Neural progenitor cell (in vitro differentiated cells): ENCODE measurements at regions not wholly inside any gene's neighbourhood (a gene's known extent, or its start where the extent isn't known, plus 50 kb on each side); places are given as distances from the start of the nearest gene placed in this dataset.

Source experiments
- DNase-seq: peaks from one replicate; pipeline ENCODE4 v3.0.0-alpha.2; 2016; ENCODE audit warnings: low spot score
- H2AFZ ChIP-seq: fragments of 200-600 bp; sonication (generic); replicated peaks from 2 replicates; pipeline ENCODE4 v1.6.1; 2016; ENCODE audit warnings: antibody characterized with exemption
- H3F3A ChIP-seq: fragments of 200-600 bp; sonication (generic); 2 replicates; pipeline ENCODE4 v1.6.1; 2016; ENCODE audit warnings: antibody characterized with exemption, low read depth
- H3K27ac ChIP-seq: fragments of 200-600 bp; sonication (generic); 2 replicates; pipeline ENCODE4 v1.5.1; 2016; ENCODE audit warnings: mild to moderate bottlenecking
- H3K27me3 ChIP-seq: fragments of 200-600 bp; sonication (generic); 2 replicates; pipeline ENCODE4 v1.6.1; 2016; ENCODE audit warnings: mild to moderate bottlenecking, moderate library complexity
- H3K36me3 ChIP-seq: fragments of 200-600 bp; sonication (generic); 2 replicates; pipeline ENCODE4 v1.5.1; 2016
- H3K4me1 ChIP-seq: fragments of 200-600 bp; sonication (generic); 2 replicates; pipeline ENCODE4 v1.6.1; 2016; ENCODE audit warnings: mixed run types
- H3K4me2 ChIP-seq: fragments of 200-600 bp; sonication (generic); 2 replicates; pipeline ENCODE4 v1.6.1; 2016
- H3K4me3 ChIP-seq: fragments of 200-600 bp; sonication (generic); 2 replicates; pipeline ENCODE4 v1.5.1; 2016
- H3K79me2 ChIP-seq: fragments of 200-600 bp; sonication (generic); 2 replicates; pipeline ENCODE4 v1.6.1; 2016; ENCODE audit warnings: low read depth
- H3K9ac ChIP-seq: fragments of 200-600 bp; sonication (generic); 2 replicates; pipeline ENCODE4 v1.6.1; 2016
- H3K9me3 ChIP-seq: fragments of 200-600 bp; sonication (generic); 2 replicates; pipeline ENCODE4 v1.5.1; 2016; ENCODE audit warnings: low read depth
- H4K20me1 ChIP-seq: fragments of 200-600 bp; sonication (generic); 2 replicates; pipeline ENCODE4 v1.6.1; 2016; ENCODE audit warnings: low read depth
- H3K27ac Mint-ChIP-seq: 3 replicates; pipeline ENCODE4 v1.8.0; 2021; ENCODE audit warnings: mixed read lengths
- H3K27me3 Mint-ChIP-seq: 2 replicates; pipeline ENCODE4 v1.8.0; 2022; ENCODE audit warnings: low read depth, mild to moderate bottlenecking, inconsistent platforms, moderate library complexity, mixed read lengths; ENCODE audit not compliant: insufficient read depth
- H3K36me3 Mint-ChIP-seq: 3 replicates; pipeline ENCODE4 v1.8.0; 2021; ENCODE audit warnings: mixed read lengths
- H3K4me1 Mint-ChIP-seq: 3 replicates; pipeline ENCODE4 v1.8.0; 2021; ENCODE audit warnings: mixed read lengths
- H3K4me3 Mint-ChIP-seq: 3 replicates; pipeline ENCODE4 v1.8.0; 2021; ENCODE audit warnings: mild to moderate bottlenecking, moderate library complexity, mixed read lengths
- H3K9me3 Mint-ChIP-seq: 3 replicates; pipeline ENCODE4 v1.8.0; 2020; ENCODE audit warnings: mixed read lengths
- CTCF ChIP-seq: fragments of 200-600 bp; sonication (generic); IDR thresholded peaks from 2 replicates; pipeline ENCODE4 v1.5.1; 2017; ENCODE audit warnings: antibody characterized with exemption, mild to moderate bottlenecking
- EZH2 ChIP-seq: fragments of 200-600 bp; sonication (generic); IDR thresholded peaks from 2 replicates; pipeline ENCODE4 v1.6.1; 2017; ENCODE audit warnings: antibody characterized with exemption, mild to moderate bottlenecking, moderate library complexity
- EZH2phosphoT487 ChIP-seq: fragments of 200-600 bp; sonication (generic); IDR thresholded peaks from 2 replicates; pipeline ENCODE4 v1.6.1; 2017; ENCODE audit warnings: antibody characterized with exemption

- H3K36me3 Mint-ChIP-seq, result no peaks in the 10 kb centered on the region
- H3K27me3 ChIP-seq, result no peaks in the 10 kb centered on the region
- H3K4me3 ChIP-seq, result no peak overlapping the region
- H3K36me3 ChIP-seq, result no peaks in the 10 kb centered on the region
- H3K9ac ChIP-seq, result no peak overlapping the region
- H3F3A ChIP-seq, result no peaks in the 10 kb centered on the region
- peaks cover 15% of the 10 kb centered on the region for H3K4me1 Mint-ChIP-seq
- no peak overlapping the region for H2AFZ ChIP-seq
- no peak overlapping the region for H3K27ac ChIP-seq
- peaks cover 2% of the 10 kb centered on the region for H3K27me3 Mint-ChIP-seq
- H3K9me3 ChIP-seq, result peaks cover 6% of the 10 kb centered on the region
- H3K4me2 ChIP-seq, result no peak overlapping the region
- no peak overlapping the region for H3K27ac Mint-ChIP-seq
- no peak for TF ChIP-seq EZH2phosphoT487
- TF ChIP-seq EZH2, result no peak
- TF ChIP-seq CTCF, result no peak
- H3K4me1 ChIP-seq, result no peaks in the 10 kb centered on the region
- no peaks in the 10 kb centered on the region for H4K20me1 ChIP-seq
- no peaks in the 10 kb centered on the region for H3K79me2 ChIP-seq
- H3K9me3 Mint-ChIP-seq, result peaks cover 15% of the 10 kb centered on the region
- no peak overlapping the region for H3K4me3 Mint-ChIP-seq
- DNase-seq, result no peak
Measured at GRCh38 chr2:82254728-82255127, 1950.2 kb upstream of the LRRTM1 start.

- Histone ChIP-seq H2AFZ (no peak overlapping the region), H3K9ac (no peak overlapping the region), H4K20me1 (no peaks in the 10 kb centered on the region), H3K27ac (no peak overlapping the region), H3K9me3 (no peaks in the 10 kb centered on the region), H3K36me3 (no peaks in the 10 kb centered on the region), H3K4me2 (no peak overlapping the region), H3K27me3 (no peaks in the 10 kb centered on the region), H3K4me1 (no peaks in the 10 kb centered on the region), H3K4me3 (no peak overlapping the region), H3F3A (no peaks in the 10 kb centered on the region), H3K79me2 (no peaks in the 10 kb centered on the region)
- no peaks in the 10 kb centered on the region for H3K4me1 Mint-ChIP-seq
- no peaks in the 10 kb centered on the region for H3K36me3 Mint-ChIP-seq
- no peak for DNase-seq
- H3K4me3 Mint-ChIP-seq, result no peak overlapping the region
- no peak overlapping the region for H3K27ac Mint-ChIP-seq
- peaks cover 1% of the 10 kb centered on the region for H3K27me3 Mint-ChIP-seq
- no peaks in the 10 kb centered on the region for H3K9me3 Mint-ChIP-seq
- TF ChIP-seq CTCF (no peak), EZH2 (no peak), EZH2phosphoT487 (no peak)
Measured at GRCh38 chr2:82246220-82246775, 1941.7 kb upstream of the LRRTM1 start.

DNA sequence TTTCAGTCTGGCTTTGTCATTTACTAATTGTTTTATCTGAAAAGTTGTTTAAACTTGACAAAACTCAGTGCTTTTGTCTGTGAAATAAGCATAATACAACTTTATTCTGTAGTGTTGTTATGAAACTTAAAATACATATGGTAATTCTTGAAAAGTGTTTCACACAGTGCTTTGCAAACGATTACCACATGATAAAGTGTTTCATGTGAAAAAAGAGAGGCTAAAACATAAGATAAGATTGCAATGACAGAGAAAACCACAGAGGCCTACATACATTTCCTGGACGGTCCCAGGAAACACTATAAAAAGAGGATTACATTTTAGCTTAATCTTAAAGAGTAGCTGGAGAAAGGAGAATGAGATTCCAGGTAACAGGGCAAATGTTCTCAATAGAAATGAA, 1934.6 kb upstream of the LRRTM1 start:
- Histone ChIP-seq H3F3A (no peaks in the 10 kb centered on the region), H3K27me3 (no peaks in the 10 kb centered on the region), H3K27ac (no peak overlapping the region), H3K4me3 (no peak overlapping the region), H3K9ac (no peak overlapping the region), H4K20me1 (no peaks in the 10 kb centered on the region), H3K79me2 (no peaks in the 10 kb centered on the region), H2AFZ (no peak overlapping the region), H3K4me1 (no peaks in the 10 kb centered on the region), H3K36me3 (no peaks in the 10 kb centered on the region), H3K4me2 (no peak overlapping the region), H3K9me3 (no peaks in the 10 kb centered on the region)
- Mint-ChIP-seq H3K9me3 (no peaks in the 10 kb centered on the region), H3K27me3 (no peaks in the 10 kb centered on the region), H3K4me1 (no peaks in the 10 kb centered on the region), H3K36me3 (no peaks in the 10 kb centered on the region), H3K4me3 (no peak overlapping the region), H3K27ac (no peak overlapping the region)
- no peak for DNase-seq
- no peak for TF ChIP-seq EZH2
- no peak for TF ChIP-seq EZH2phosphoT487
- TF ChIP-seq CTCF, result no peak
